Endodermal cell (in vitro differentiated cells): ENCODE measurements at regions not wholly inside any gene's neighbourhood (a gene's known extent, or its start where the extent isn't known, plus 50 kb on each side); places are given as distances from the start of the nearest gene placed in this dataset.

Experiments
- DNase-seq: peaks from one replicate; pipeline ENCODE4 v3.0.0-alpha.2; 2017
- H3K27ac ChIP-seq: 2 replicates; pipeline ENCODE4 v1.5.1; 2013; ENCODE audit warnings: mild to moderate bottlenecking, low read depth, low read length, moderate library complexity
- H3K27me3 ChIP-seq: 2 replicates; pipeline ENCODE4 v1.6.1; 2013; ENCODE audit warnings: mild to moderate bottlenecking, low read length, moderate library complexity; ENCODE audit not compliant: insufficient read depth, control insufficient read depth, poor library complexity, severe bottlenecking
- H3K36me3 ChIP-seq: 2 replicates; pipeline ENCODE4 v1.7.0; 2013; ENCODE audit warnings: mild to moderate bottlenecking, low read length, moderate library complexity; ENCODE audit not compliant: control insufficient read depth, insufficient read depth
- H3K4me1 ChIP-seq: one replicate; pipeline ENCODE4 v1.7.0; 2013; ENCODE audit warnings: low read length; ENCODE audit not compliant: control insufficient read depth, insufficient read depth
- H3K4me3 ChIP-seq: 2 replicates; pipeline ENCODE4 v1.5.1; 2013; ENCODE audit warnings: mild to moderate bottlenecking, low read length, moderate library complexity
- H3K9ac ChIP-seq: 2 replicates; pipeline ENCODE4 v1.6.1; 2013; ENCODE audit warnings: mild to moderate bottlenecking, low read length, moderate library complexity; ENCODE audit not compliant: poor library complexity, severe bottlenecking; ENCODE audit errors: extremely low read depth
- H3K9me3 ChIP-seq: 2 replicates; pipeline ENCODE4 v1.6.1; 2013; ENCODE audit warnings: mild to moderate bottlenecking, low read length, moderate library complexity; ENCODE audit not compliant: control insufficient read depth
- H3K27ac Mint-ChIP-seq: 2 replicates; pipeline ENCODE4 v1.8.0; 2020; ENCODE audit warnings: mixed read lengths
- H3K27me3 Mint-ChIP-seq: 2 replicates; pipeline ENCODE4 v1.8.0; 2021; ENCODE audit warnings: mild to moderate bottlenecking, mixed read lengths; ENCODE audit not compliant: insufficient read depth
- H3K36me3 Mint-ChIP-seq: 2 replicates; pipeline ENCODE4 v1.8.0; 2020; ENCODE audit warnings: low read depth, mixed read lengths
- H3K4me1 Mint-ChIP-seq: 2 replicates; pipeline ENCODE4 v1.8.0; 2020; ENCODE audit warnings: mixed read lengths
- H3K4me3 Mint-ChIP-seq: 2 replicates; pipeline ENCODE4 v1.8.0; 2020; ENCODE audit warnings: mild to moderate bottlenecking, moderate library complexity, mixed read lengths
- H3K9me3 Mint-ChIP-seq: 2 replicates; pipeline ENCODE4 v1.8.0; 2020; ENCODE audit warnings: mild to moderate bottlenecking, mixed read lengths
- CTCF ChIP-seq: fragments of 200-600 bp; sonication (generic); conservative IDR thresholded peaks from 2 replicates; pipeline ENCODE4 v1.5.0; 2021; ENCODE audit warnings: antibody characterized with exemption, mild to moderate bottlenecking
- WGBS, 2 experiments: methylation state at CpG; one replicate each; pipeline versions ENCODE4 v1.1.5 to v1.1.7; 2013; ENCODE audit warnings: missing lambda C conversion rate in 2 of 2, mixed read lengths in 1 of 2; ENCODE audit not compliant: insufficient coverage in 1 of 2, insufficient read length in 1 of 2; 5-methylcytosine and 5-hydroxymethylcytosine counted together

- H3K36me3 Mint-ChIP-seq = no peaks in the 10 kb centered on the region
- no peak overlapping the region for H3K27ac Mint-ChIP-seq
- WGBS, 2 experiments = 86 to 100% methylated on average over 1 of the region's 1 CpG
- Histone ChIP-seq H3K9me3 (no peaks in the 10 kb centered on the region), H3K27me3 (no peaks in the 10 kb centered on the region), H3K4me1 (peaks cover 10% of the 10 kb centered on the region), H3K9ac (no peak overlapping the region), H3K36me3 (no peaks in the 10 kb centered on the region), H3K27ac (no peak overlapping the region), H3K4me3 (no peak overlapping the region)
- peaks cover 8% of the 10 kb centered on the region for H3K4me1 Mint-ChIP-seq
- H3K4me3 Mint-ChIP-seq = no peak overlapping the region
- no peaks in the 10 kb centered on the region for H3K9me3 Mint-ChIP-seq
- TF ChIP-seq CTCF = no peak
- no peaks in the 10 kb centered on the region for H3K27me3 Mint-ChIP-seq
- no peak for DNase-seq
Observed at GRCh38 chr4:110365761-110366160, 110.2 kb upstream of the ENPEP start.

GRCh38 chr4:110364911-110365520 is 110.9 kb upstream of the ENPEP start:
- Mint-ChIP-seq H3K36me3 (no peaks in the 10 kb centered on the region), H3K27me3 (no peaks in the 10 kb centered on the region), H3K4me3 (no peak overlapping the region), H3K9me3 (no peaks in the 10 kb centered on the region), H3K4me1 (peaks cover 8% of the 10 kb centered on the region), H3K27ac (no peak overlapping the region)
- Histone ChIP-seq H3K9ac (no peak overlapping the region), H3K4me3 (no peak overlapping the region), H3K4me1 (peaks cover 10% of the 10 kb centered on the region), H3K9me3 (no peaks in the 10 kb centered on the region), H3K36me3 (no peaks in the 10 kb centered on the region), H3K27ac (no peak overlapping the region), H3K27me3 (no peaks in the 10 kb centered on the region)
- WGBS, 2 experiments = 95 to 100% methylated on average over 3 of the region's 3 CpGs
- no peak for DNase-seq
- no peak for TF ChIP-seq CTCF

GRCh38 chr4:110361921-110362320 is 114.0 kb upstream of the ENPEP start:
- peaks cover 10% of the 10 kb centered on the region for H3K4me1 ChIP-seq
- H3K36me3 Mint-ChIP-seq = no peaks in the 10 kb centered on the region
- H3K9me3 Mint-ChIP-seq = no peaks in the 10 kb centered on the region
- H3K27me3 ChIP-seq = no peaks in the 10 kb centered on the region
- no peak overlapping the region for H3K4me3 Mint-ChIP-seq
- WGBS, 2 experiments = 76% methylated on average over 2 of the region's 2 CpGs; no CpG with 5 or more reads in 1 of the 2 experiments
- no peaks in the 10 kb centered on the region for H3K9me3 ChIP-seq
- H3K4me1 Mint-ChIP-seq = peaks cover 8% of the 10 kb centered on the region
- no peak overlapping the region for H3K27ac ChIP-seq
- no peak overlapping the region for H3K9ac ChIP-seq
- H3K27me3 Mint-ChIP-seq = no peaks in the 10 kb centered on the region
- DNase-seq = no peak
- H3K27ac Mint-ChIP-seq = no peak overlapping the region
- no peaks in the 10 kb centered on the region for H3K36me3 ChIP-seq
- no peak for TF ChIP-seq CTCF
- no peak overlapping the region for H3K4me3 ChIP-seq
